H9 (cell line): ENCODE measurements at regions not wholly inside any gene's neighbourhood (a gene's known extent, or its start where the extent isn't known, plus 50 kb on each side); places are given as distances from the start of the nearest gene placed in this dataset.

Experiments used
- DNase-seq: peaks from one replicate; pipeline ENCODE4 v3.0.0-alpha.2; 2017
- H2AFZ ChIP-seq: one replicate; pipeline ENCODE4 v1.6.1; 2013; ENCODE audit warnings: mild to moderate bottlenecking, low read length, control low read depth, moderate library complexity
- H2AK5ac ChIP-seq: 2 replicates; pipeline ENCODE4 v1.6.1; 2013; ENCODE audit warnings: low read length, control low read depth, mixed read lengths; ENCODE audit not compliant: insufficient read length
- H2BK120ac ChIP-seq: one replicate; pipeline ENCODE4 v1.6.1; 2013; ENCODE audit warnings: low read depth, mild to moderate bottlenecking, low read length, control low read depth, inconsistent platforms; ENCODE audit not compliant: poor library complexity, severe bottlenecking
- H2BK12ac ChIP-seq: 2 replicates; pipeline ENCODE4 v1.6.1; 2013; ENCODE audit warnings: low read length, control low read depth, mixed read lengths, low read depth; ENCODE audit not compliant: insufficient read length
- H2BK15ac ChIP-seq: 2 replicates; pipeline ENCODE4 v1.6.1; 2013; ENCODE audit warnings: low read depth, low read length, control low read depth
- H2BK20ac ChIP-seq: one replicate; pipeline ENCODE4 v1.6.1; 2013; ENCODE audit warnings: low read depth, mild to moderate bottlenecking, low read length, control low read depth, inconsistent platforms; ENCODE audit not compliant: poor library complexity, severe bottlenecking
- H2BK5ac ChIP-seq: 2 replicates; pipeline ENCODE4 v1.6.1; 2013; ENCODE audit warnings: low read length, control low read depth, mixed read lengths; ENCODE audit not compliant: insufficient read length
- H3K14ac ChIP-seq: 2 replicates; pipeline ENCODE4 v1.6.1; 2013; ENCODE audit warnings: low read length, control low read depth; ENCODE audit not compliant: insufficient read depth
- H3K18ac ChIP-seq: 2 replicates; pipeline ENCODE4 v1.6.1; 2013; ENCODE audit warnings: low read depth, mild to moderate bottlenecking, mixed read lengths, low read length, control low read depth; ENCODE audit not compliant: insufficient read length
- H3K23ac ChIP-seq: 2 replicates; pipeline ENCODE4 v1.6.1; 2013; ENCODE audit warnings: low read length, control low read depth, mixed read lengths, low read depth; ENCODE audit not compliant: insufficient read length
- H3K23me2 ChIP-seq: 2 replicates; pipeline ENCODE4 v1.6.1; 2013; ENCODE audit warnings: low read depth, mild to moderate bottlenecking, mixed read lengths, low read length, control low read depth; ENCODE audit not compliant: insufficient read length, poor library complexity, severe bottlenecking
- H3K27ac ChIP-seq: 2 replicates; pipeline ENCODE4 v1.5.1; 2013; ENCODE audit warnings: low read length, control low read depth, mixed read lengths, low read depth; ENCODE audit not compliant: insufficient read length
- H3K27me3 ChIP-seq: 2 replicates; pipeline ENCODE4 v1.6.1; 2013; ENCODE audit warnings: low read length, control low read depth, inconsistent platforms; ENCODE audit not compliant: insufficient read depth
- H3K4ac ChIP-seq: 2 replicates; pipeline ENCODE4 v1.6.1; 2013; ENCODE audit warnings: low read depth, mild to moderate bottlenecking, control low read depth, inconsistent platforms, low read length, moderate library complexity
- H3K4me1 ChIP-seq: 2 replicates; pipeline ENCODE4 v1.6.1; 2013; ENCODE audit warnings: low read length, control low read depth, inconsistent platforms; ENCODE audit not compliant: insufficient read depth
- H3K4me2 ChIP-seq: 2 replicates; pipeline ENCODE4 v1.6.1; 2013; ENCODE audit warnings: low read length, control low read depth, mixed read lengths; ENCODE audit not compliant: insufficient read length, insufficient read depth
- H3K56ac ChIP-seq: 2 replicates; pipeline ENCODE4 v1.6.1; 2013; ENCODE audit warnings: low read depth, mild to moderate bottlenecking, mixed read lengths, low read length, control low read depth; ENCODE audit not compliant: insufficient read length
- H3K79me1 ChIP-seq: 2 replicates; pipeline ENCODE4 v1.6.1; 2013; ENCODE audit warnings: low read depth, mild to moderate bottlenecking, moderate library complexity, low read length, control low read depth, inconsistent platforms; ENCODE audit not compliant: insufficient read depth, poor library complexity, severe bottlenecking
- H3K79me2 ChIP-seq: 2 replicates; pipeline ENCODE4 v1.6.1; 2013; ENCODE audit warnings: low read length, control low read depth, inconsistent platforms; ENCODE audit not compliant: insufficient read depth
- H3K9ac ChIP-seq: 2 replicates; pipeline ENCODE4 v1.6.1; 2013; ENCODE audit warnings: low read length, control low read depth, mixed read lengths; ENCODE audit not compliant: insufficient read length; ENCODE audit errors: extremely low read depth
- H3K9me3 ChIP-seq: one replicate; pipeline ENCODE4 v1.6.1; 2013; ENCODE audit warnings: low read depth, low read length, inconsistent platforms; ENCODE audit not compliant: control insufficient read depth
- H3T11ph ChIP-seq: one replicate; pipeline ENCODE4 v1.6.1; 2013; ENCODE audit warnings: mild to moderate bottlenecking, low read length, control low read depth, inconsistent platforms
- H4K20me1 ChIP-seq: one replicate; pipeline ENCODE4 v1.6.1; 2013; ENCODE audit not compliant: control insufficient read depth, insufficient read length, insufficient read depth
- H4K5ac ChIP-seq: 2 replicates; pipeline ENCODE4 v1.6.1; 2013; ENCODE audit warnings: low read depth, mild to moderate bottlenecking, mixed read lengths, low read length, control low read depth; ENCODE audit not compliant: insufficient read length
- H4K8ac ChIP-seq: replicated peaks from 2 replicates; pipeline ENCODE4 v1.6.1; 2013; ENCODE audit warnings: low read length, control low read depth, mixed read lengths, low read depth; ENCODE audit not compliant: insufficient read length
- H4K91ac ChIP-seq: 2 replicates; pipeline ENCODE4 v1.6.1; 2013; ENCODE audit warnings: low read depth, mild to moderate bottlenecking, moderate library complexity, mixed read lengths, low read length, control low read depth; ENCODE audit not compliant: insufficient read length
- H3K27ac Mint-ChIP-seq, 3 experiments: 2 replicates in 2 of 3; 3 replicates in 1 of 3; pipeline ENCODE4 v1.8.0; 2020 to 2021; ENCODE audit warnings: mixed read lengths in 3 of 3, mild to moderate bottlenecking in 1 of 3, moderate library complexity in 1 of 3
- H3K27me3 Mint-ChIP-seq: 2 replicates; pipeline ENCODE4 v1.8.0; 2021; ENCODE audit warnings: low read depth, mild to moderate bottlenecking, moderate library complexity, mixed read lengths
- H3K36me3 Mint-ChIP-seq, 3 experiments: 2 replicates in 2 of 3; 3 replicates in 1 of 3; pipeline ENCODE4 v1.8.0; 2020 to 2021; ENCODE audit warnings: low read depth in 3 of 3, mixed read lengths in 3 of 3; ENCODE audit not compliant: insufficient read depth in 1 of 3
- H3K4me1 Mint-ChIP-seq, 2 experiments: 2 replicates each; pipeline ENCODE4 v1.8.0; 2020; ENCODE audit warnings: mixed read lengths in 2 of 2
- H3K4me3 Mint-ChIP-seq, 2 experiments: 2 replicates in 1 of 2; 3 replicates in 1 of 2; pipeline ENCODE4 v1.8.0; 2020 to 2021; ENCODE audit warnings: mild to moderate bottlenecking in 2 of 2, mixed read lengths in 2 of 2, moderate library complexity in 1 of 2
- H3K9me3 Mint-ChIP-seq, 2 experiments: 2 replicates in 1 of 2; 3 replicates in 1 of 2; pipeline ENCODE4 v1.8.0; 2020; ENCODE audit warnings: mild to moderate bottlenecking in 2 of 2, mixed read lengths in 2 of 2, moderate library complexity in 1 of 2
- CTCF ChIP-seq: fragments of 200-600 bp; sonication (generic); conservative IDR thresholded peaks from 3 replicates; pipeline ENCODE4 v1.8.0; 2021; ENCODE audit warnings: antibody characterized with exemption, mild to moderate bottlenecking

GRCh38 chr2:22518641-22519040 lies 866.3 kb upstream of the KLHL29 start:
- no peak overlapping the region for H3K27ac ChIP-seq
- no peak overlapping the region for H4K91ac ChIP-seq
- no peaks in the 10 kb centered on the region for H3K9me3 ChIP-seq
- Mint-ChIP-seq H3K27me3 (peaks cover 6% of the 10 kb centered on the region; the same call in 1 of the 2 replicates), H3K27ac (no peak overlapping the region), H3K36me3 (no peaks in the 10 kb centered on the region), H3K4me3 (no peak overlapping the region), H3K9me3 (peaks cover 0 to 4% of the 10 kb centered on the region in 2 experiments; a peak in 1 of 5 replicates), H3K4me1 (peaks cover 17 to 21% of the 10 kb centered on the region in 2 experiments)
- no peaks in the 10 kb centered on the region for H3K23me2 ChIP-seq
- H3K56ac ChIP-seq = no peak overlapping the region
- H3K18ac ChIP-seq = no peak overlapping the region
- no peak overlapping the region for H4K8ac ChIP-seq
- H4K5ac ChIP-seq = no peak overlapping the region
- peaks cover 7% of the 10 kb centered on the region; the same call in 1 of the 2 replicates for H3K4me1 ChIP-seq
- H3T11ph ChIP-seq = no peak overlapping the region
- no peak overlapping the region for H2AFZ ChIP-seq
- no peak overlapping the region for H2BK12ac ChIP-seq
- TF ChIP-seq CTCF = no peak
- no peak overlapping the region for H3K4me2 ChIP-seq
- H4K20me1 ChIP-seq = no peaks in the 10 kb centered on the region
- H3K14ac ChIP-seq = no peak overlapping the region
- H2BK15ac ChIP-seq = no peak overlapping the region
- H2BK5ac ChIP-seq = no peak overlapping the region
- no peak overlapping the region for H2AK5ac ChIP-seq
- H3K4ac ChIP-seq = no peak overlapping the region
- no peaks in the 10 kb centered on the region for H3K27me3 ChIP-seq
- no peaks in the 10 kb centered on the region for H3K79me1 ChIP-seq
- no peak overlapping the region for H2BK120ac ChIP-seq
- H3K79me2 ChIP-seq = no peaks in the 10 kb centered on the region
- no peak for DNase-seq
- no peak overlapping the region for H3K23ac ChIP-seq
- no peak overlapping the region for H2BK20ac ChIP-seq
- H3K9ac ChIP-seq = no peak overlapping the region
